Spinal cord (tissue), 9 donors: ENCODE measurements at regions not wholly inside any gene's neighbourhood (a gene's known extent, or its start where the extent isn't known, plus 50 kb on each side); places are given as distances from the start of the nearest gene placed in this dataset.
A peak's percentile ranks its signal among the peaks of the same experiment; 100 is the strongest.

Experiments
- DNase-seq, 6 donors: peaks; one replicate each; pipeline versions ENCODE4 v3.0.0 to v3.0.0-alpha.2; 2013 to 2015; ENCODE audit warnings: low spot score in 6 of 6, low read depth in 4 of 6
- H3K27ac ChIP-seq: one replicate; pipeline ENCODE4 v1.5.1; 2013; ENCODE audit warnings: low read depth, low read length, control low read depth
- H3K27me3 ChIP-seq: one replicate; pipeline ENCODE4 v1.6.1; 2013; ENCODE audit warnings: low read length; ENCODE audit not compliant: control insufficient read depth, insufficient read depth
- H3K36me3 ChIP-seq: one replicate; pipeline ENCODE4 v1.6.1; 2013; ENCODE audit warnings: low read length; ENCODE audit not compliant: control insufficient read depth, insufficient read depth
- H3K4me1 ChIP-seq: one replicate; pipeline ENCODE4 v1.6.1; 2013; ENCODE audit warnings: low read length; ENCODE audit not compliant: control insufficient read depth, insufficient read depth
- H3K4me3 ChIP-seq: one replicate; pipeline ENCODE4 v1.5.1; 2013; ENCODE audit warnings: low read depth, low read length, control low read depth
- H3K9me3 ChIP-seq: one replicate; pipeline ENCODE4 v1.6.1; 2013; ENCODE audit warnings: low read length; ENCODE audit not compliant: control insufficient read depth, insufficient read depth
- WGBS: methylation state at CpG from one replicate; pipeline ENCODE4 v1.1.5; 2013; ENCODE audit warnings: missing lambda C conversion rate; ENCODE audit not compliant: insufficient coverage; 5-methylcytosine and 5-hydroxymethylcytosine counted together
- donor health status: healthy.

DNA sequence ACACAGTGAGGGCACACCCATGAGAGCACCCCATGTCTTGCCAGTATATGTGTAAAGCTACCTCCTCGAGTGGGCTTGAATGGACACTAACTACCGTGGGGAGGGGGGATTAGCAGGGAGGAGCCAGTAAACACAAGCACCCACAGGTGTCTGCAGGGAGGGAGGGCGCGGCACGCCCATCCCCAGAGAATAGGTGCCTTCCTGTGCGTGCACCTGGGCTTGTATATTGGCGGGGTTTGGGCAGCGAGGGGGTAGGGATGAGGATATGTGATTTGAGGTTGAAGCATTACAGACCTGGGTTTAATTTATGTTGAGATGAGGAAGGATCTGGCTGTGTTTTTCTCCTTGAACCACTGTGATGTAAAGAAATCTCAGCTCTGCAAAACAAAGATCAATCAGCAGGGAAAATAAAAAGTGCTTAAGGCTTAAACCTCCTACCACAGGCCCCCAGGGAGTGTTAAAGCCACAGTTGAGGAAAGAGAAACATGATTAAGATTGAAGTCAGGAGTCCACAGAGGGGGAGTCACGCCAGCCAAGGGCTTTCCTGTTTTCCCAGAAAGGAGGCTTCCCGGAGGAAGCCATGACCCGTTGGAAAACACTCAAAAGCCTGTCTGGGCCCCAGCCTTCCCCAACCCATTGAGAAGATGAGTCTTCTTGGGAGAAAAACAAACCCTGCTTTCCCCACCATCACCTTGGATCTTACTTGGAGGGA lies 80.0 kb downstream of the CAMK2N1 start:
- WGBS, result 38% methylated on average over 8 of the region's 11 CpGs
- peaks cover 62% of the 10 kb centered on the region for H3K4me1 ChIP-seq
- H3K4me3 ChIP-seq, result no peak overlapping the region
- DNase-seq, result peak in 2 of 6 donors; percentile 69 to 76
- H3K27ac ChIP-seq, result no peak overlapping the region
- H3K9me3 ChIP-seq, result no peaks in the 10 kb centered on the region
- no peaks in the 10 kb centered on the region for H3K36me3 ChIP-seq
- no peaks in the 10 kb centered on the region for H3K27me3 ChIP-seq

DNA sequence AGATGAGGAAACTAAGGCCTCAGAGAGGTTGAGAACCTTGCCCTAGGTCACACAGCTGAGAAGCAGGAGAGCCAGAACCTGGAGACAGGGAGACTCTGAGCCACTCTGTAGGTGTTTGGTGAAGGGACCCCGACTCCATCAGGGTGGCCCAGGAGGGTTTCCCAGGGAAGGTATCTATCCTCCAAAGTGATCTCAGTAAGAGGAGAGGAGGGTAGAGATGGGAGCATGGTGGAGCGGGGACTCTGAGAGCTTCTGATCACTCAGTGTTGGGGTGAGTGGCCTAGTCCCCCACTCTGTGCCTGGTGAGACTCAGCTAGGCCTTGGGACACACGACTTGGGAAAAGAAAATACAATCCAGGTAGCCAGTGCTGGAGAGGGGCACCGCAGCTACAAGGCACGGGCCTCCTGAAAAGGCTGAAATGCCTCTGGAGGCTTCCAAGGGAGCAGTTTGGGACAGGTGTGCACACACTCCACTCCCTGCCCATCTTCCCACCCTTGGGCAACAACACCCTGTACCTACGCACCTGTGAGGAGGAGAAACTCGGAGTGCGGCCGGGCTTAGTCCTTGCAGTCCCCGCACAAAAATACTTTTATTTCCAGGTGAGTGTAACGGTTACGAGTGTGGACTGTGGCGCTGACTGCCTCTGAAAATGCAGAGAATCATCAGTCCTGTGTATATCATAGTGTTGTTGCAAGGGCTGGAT lies 80.8 kb downstream of the CAMK2N1 start:
- Histone ChIP-seq H3K36me3 (no peaks in the 10 kb centered on the region), H3K27ac (no peak overlapping the region), H3K9me3 (no peaks in the 10 kb centered on the region), H3K4me3 (no peak overlapping the region), H3K4me1 (peaks cover 62% of the 10 kb centered on the region), H3K27me3 (no peaks in the 10 kb centered on the region)
- 64% methylated on average over 8 of the region's 13 CpGs for WGBS
- no peak for DNase-seq
